SK-N-SH (cell line): ENCODE measurements at regions not wholly inside any gene's neighbourhood (a gene's known extent, or its start where the extent isn't known, plus 50 kb on each side); places are given as distances from the start of the nearest gene placed in this dataset.

Source experiments
- CTCF ChIA-PET: fragments of 300-600, 350-600 bp; formaldehyde crosslinking; extraction: SDS; loops from one replicate; lab custom pipeline; 2021; lab: Yijun Ruan, JAX
- POLR2A ChIA-PET: fragments of 350-600 bp; sonication (Branson Sonifier 250); formaldehyde crosslinking; extraction: SDS; loops from one replicate; lab custom pipeline; 2020; ENCODE audit warnings: antibody characterized with exemption, inconsistent platforms; lab: Yijun Ruan, JAX
- DNase-seq: peaks from one replicate; pipeline ENCODE4 v3.0.0; 2012
- H2AFZ ChIP-seq: fragments of 200-600 bp; sonication (generic); 2 replicates; pipeline ENCODE4 v1.8.1; 2016; ENCODE audit warnings: antibody characterized with exemption, mild to moderate bottlenecking, low read depth
- H3F3A ChIP-seq: fragments of 200-600 bp; sonication (generic); replicated peaks from 2 replicates; pipeline ENCODE3; 2016; ENCODE audit warnings: antibody characterized with exemption, mild to moderate bottlenecking; ENCODE audit not compliant: insufficient read depth
- H3K27ac ChIP-seq, 2 experiments: fragments of 200-500 bp in 1 of 2; fragments of 200-600 bp in 1 of 2; sonication (Bioruptor generic) in 1 of 2; sonication (generic), shearing (Covaris generic) in 1 of 2; 2 replicates each; pipeline versions ENCODE4 v1.5.1 to v1.6.1; 2014 to 2016; ENCODE audit warnings: low read depth in 2 of 2, inconsistent platforms in 1 of 2, low read length in 1 of 2, mild to moderate bottlenecking in 1 of 2, mixed read lengths in 1 of 2
- H3K27me3 ChIP-seq: fragments of 200-600 bp; sonication (generic), shearing (Covaris generic); 2 replicates; pipeline ENCODE4 v1.6.1; 2016; ENCODE audit warnings: mixed run types; ENCODE audit not compliant: insufficient read depth
- H3K36me3 ChIP-seq, 2 experiments: fragments of 200-500 bp in 1 of 2; fragments of 200-600 bp in 1 of 2; sonication (Bioruptor generic) in 1 of 2; sonication (generic) in 1 of 2; replicated peaks in 1 of 2; 2 replicates each; pipeline versions ENCODE3 to v1.5.1; 2014 to 2016; ENCODE audit warnings: low read length in 1 of 2, mild to moderate bottlenecking in 1 of 2; ENCODE audit not compliant: insufficient read depth in 2 of 2, control insufficient read depth in 1 of 2
- H3K4me1 ChIP-seq, 2 experiments: fragments of 200-500 bp in 1 of 2; fragments of 200-600 bp in 1 of 2; sonication (Bioruptor generic) in 1 of 2; sonication (generic), shearing (Covaris generic) in 1 of 2; 2 replicates each; pipeline versions ENCODE4 v1.5.1 to v1.6.1; 2014 to 2016; ENCODE audit warnings: low read depth in 1 of 2, low read length in 1 of 2, mixed run types in 1 of 2; ENCODE audit not compliant: insufficient read depth in 2 of 2, control insufficient read depth in 1 of 2
- H3K4me2 ChIP-seq: fragments of 200-600 bp; sonication (generic), shearing (Covaris generic); 2 replicates; pipeline ENCODE4 v1.6.1; 2017; ENCODE audit warnings: mixed run types
- H3K4me3 ChIP-seq, 2 experiments: fragments of 200-500 bp in 1 of 2; fragments of 200-600 bp in 1 of 2; sonication (Bioruptor generic) in 1 of 2; sonication (generic), shearing (Covaris generic) in 1 of 2; 2 replicates each; pipeline versions ENCODE4 v1.5.1 to v1.8.1; 2014 to 2016; ENCODE audit warnings: low read depth in 2 of 2, inconsistent platforms in 1 of 2, low read length in 1 of 2, mild to moderate bottlenecking in 1 of 2, mixed read lengths in 1 of 2, moderate library complexity in 1 of 2
- H3K79me2 ChIP-seq: fragments of 200-600 bp; sonication (generic); 2 replicates; pipeline ENCODE4 v1.8.1; 2017; ENCODE audit warnings: mild to moderate bottlenecking; ENCODE audit not compliant: insufficient read depth
- H3K9ac ChIP-seq: fragments of 200-600 bp; sonication (generic); 2 replicates; pipeline ENCODE4 v1.6.1; 2017; ENCODE audit warnings: mixed run types
- H3K9me2 ChIP-seq: fragments of 200-600 bp; sonication (generic); 2 replicates; pipeline ENCODE4 v1.6.1; 2017; ENCODE audit warnings: mixed run types
- H3K9me3 ChIP-seq: fragments of 200-600 bp; sonication (generic); 2 replicates; pipeline ENCODE4 v1.6.1; 2017; ENCODE audit warnings: mixed run types, mild to moderate bottlenecking, moderate library complexity
- H4K20me1 ChIP-seq: fragments of 200-600 bp; sonication (generic); 2 replicates; pipeline ENCODE4 v1.6.1; 2017; ENCODE audit warnings: mild to moderate bottlenecking, mixed run types; ENCODE audit not compliant: insufficient read depth
- EP300 ChIP-seq, 2 experiments: IDR thresholded peaks; 2 replicates each; pipeline versions ENCODE4 v1.4.0 to v1.6.1; 2012; ENCODE audit warnings: borderline replicate concordance in 1 of 2, low read depth in 1 of 2, low read length in 1 of 2
- FOXJ3 ChIP-seq: sonication (generic); formaldehyde crosslinking; IDR thresholded peaks from 2 replicates; pipeline ENCODE4 v1.5.1; 2020; ENCODE audit warnings: mild to moderate bottlenecking, missing genetic modification reagents
- GATA2 ChIP-seq: sonication (generic); formaldehyde crosslinking; IDR thresholded peaks from 2 replicates; pipeline ENCODE4 v1.5.0; 2020; ENCODE audit warnings: mild to moderate bottlenecking, missing genetic modification reagents
- JUND ChIP-seq: IDR thresholded peaks from 2 replicates; pipeline ENCODE4 v1.4.0; 2012
- MEF2A ChIP-seq: IDR thresholded peaks from 2 replicates; pipeline ENCODE4 v1.4.0; 2012; ENCODE audit warnings: low read depth, borderline replicate concordance
- MXI1 ChIP-seq: IDR thresholded peaks from 2 replicates; pipeline ENCODE4 v1.6.1; 2012; ENCODE audit warnings: mild to moderate bottlenecking, low read depth, low read length, improper control_type of control experiment
- NFIC ChIP-seq: IDR thresholded peaks from 2 replicates; pipeline ENCODE4 v1.4.0; 2012; ENCODE audit warnings: borderline replicate concordance
- POLR2AphosphoS5 ChIP-seq: IDR thresholded peaks from 2 replicates; pipeline ENCODE4 v1.6.1; 2012; ENCODE audit warnings: low read depth, low read length
- RAD21 ChIP-seq: IDR thresholded peaks from 2 replicates; pipeline ENCODE4 v1.6.1; 2012; ENCODE audit warnings: mild to moderate bottlenecking, low read length
- RCOR1 ChIP-seq: fragments of 150-350 bp; IDR thresholded peaks from 2 replicates; pipeline ENCODE4 v1.6.1; 2017; ENCODE audit warnings: antibody characterized with exemption, low read length
- RFX5 ChIP-seq: IDR thresholded peaks from 2 replicates; pipeline ENCODE4 v1.6.1; 2012; ENCODE audit warnings: mild to moderate bottlenecking, improper control_type of control experiment, low read length
- TCF12 ChIP-seq: IDR thresholded peaks from 2 replicates; pipeline ENCODE4 v1.4.0; 2012
- YY1 ChIP-seq: IDR thresholded peaks from 2 replicates; pipeline ENCODE4 v1.4.0; 2012; ENCODE audit warnings: low read depth, mild to moderate bottlenecking
- WGBS: methylation state at CpG from one replicate; pipeline ENCODE4 v1.1.6; 2017; ENCODE audit warnings: low lambda C conversion rate; 5-methylcytosine and 5-hydroxymethylcytosine counted together
- TF ChIP-seq, protein P1 (sequence below): fragments of 150-350 bp; IDR thresholded peaks from 2 replicates; pipeline ENCODE4 v1.6.1; 2016; ENCODE audit warnings: mild to moderate bottlenecking, low read depth, low read length
- TF ChIP-seq, protein P2 (sequence below): IDR thresholded peaks from 2 replicates; pipeline ENCODE4 v1.4.0; 2012; ENCODE audit warnings: low read depth, borderline replicate concordance
- TF ChIP-seq, protein P3 (sequence below): IDR thresholded peaks from 2 replicates; pipeline ENCODE4; 2012
- TF ChIP-seq, protein P4 (sequence below): fragments of 200-600 bp; sonication (generic); IDR thresholded peaks from 2 replicates; pipeline ENCODE4 v1.6.1; 2017; ENCODE audit warnings: antibody characterized with exemption, mild to moderate bottlenecking, moderate library complexity

DNA sequence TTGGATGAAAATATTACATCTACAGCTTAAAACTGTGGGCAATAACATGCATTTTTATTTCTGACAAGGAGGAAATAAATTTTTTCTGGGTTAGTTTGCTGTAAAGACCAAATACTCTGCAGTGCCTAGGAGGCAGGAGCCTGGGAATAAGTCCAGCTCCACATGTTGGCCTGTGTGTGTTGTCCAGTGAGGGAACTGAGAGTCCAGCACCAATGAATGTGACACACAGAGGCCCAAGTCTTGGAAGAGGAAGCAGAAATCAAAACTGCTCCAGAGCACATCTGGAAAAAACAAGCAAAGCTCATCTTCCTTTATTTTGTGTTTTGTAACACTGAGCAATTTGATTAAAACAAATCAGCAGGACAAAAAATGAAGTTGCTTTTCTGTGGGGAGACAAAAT lies 63.1 kb upstream of the KLHL14 start:
- no peak overlapping the region for H3K27ac ChIP-seq

DNA sequence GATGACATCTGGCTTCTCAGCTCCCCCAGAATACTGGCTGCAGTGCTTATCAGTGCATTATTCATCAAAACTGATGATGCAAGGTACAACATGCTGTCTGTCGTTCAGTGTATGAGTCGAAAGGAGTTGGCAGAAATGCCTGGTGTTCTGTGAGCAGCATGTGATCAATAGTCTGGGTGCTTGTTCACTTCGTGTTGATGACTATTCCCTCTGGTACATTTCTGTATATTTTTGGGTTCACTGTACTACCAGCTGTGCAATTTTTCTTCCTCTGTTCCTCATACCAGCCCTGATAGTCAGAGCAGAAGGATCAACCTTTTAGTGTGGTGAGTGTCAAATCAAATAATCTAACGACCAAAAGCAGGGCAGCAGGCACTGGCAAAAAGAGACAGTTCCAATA lies 59.0 kb upstream of the KLHL14 start:
- no peak overlapping the region for H3K4me2 ChIP-seq
- H3K36me3 ChIP-seq: no peaks in the 10 kb centered on the region
- DNase-seq: no peak
- H3K9me3 ChIP-seq: no peaks in the 10 kb centered on the region
- no peak for TF ChIP-seq FOXJ3 (CRISPR knock-in tag)
- no peak for TF ChIP-seq EP300 (IDR thresholded peaks at IDR 0.05; ENCODE audit: borderline replicate concordance in 1 of 2, low read depth in 1 of 2, low read length in 1 of 2)
- TF ChIP-seq RFX5: no peak
- TF ChIP-seq, protein P1, sequence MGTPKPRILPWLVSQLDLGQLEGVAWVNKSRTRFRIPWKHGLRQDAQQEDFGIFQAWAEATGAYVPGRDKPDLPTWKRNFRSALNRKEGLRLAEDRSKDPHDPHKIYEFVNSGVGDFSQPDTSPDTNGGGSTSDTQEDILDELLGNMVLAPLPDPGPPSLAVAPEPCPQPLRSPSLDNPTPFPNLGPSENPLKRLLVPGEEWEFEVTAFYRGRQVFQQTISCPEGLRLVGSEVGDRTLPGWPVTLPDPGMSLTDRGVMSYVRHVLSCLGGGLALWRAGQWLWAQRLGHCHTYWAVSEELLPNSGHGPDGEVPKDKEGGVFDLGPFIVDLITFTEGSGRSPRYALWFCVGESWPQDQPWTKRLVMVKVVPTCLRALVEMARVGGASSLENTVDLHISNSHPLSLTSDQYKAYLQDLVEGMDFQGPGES: no peak
- TF ChIP-seq JUND: no peak
- no peak overlapping the region for H3K27ac ChIP-seq
- no peaks in the 10 kb centered on the region for H3F3A ChIP-seq
- H3K9me2 ChIP-seq: no peaks in the 10 kb centered on the region
- H3K4me3 ChIP-seq: no peak overlapping the region
- H3K27me3 ChIP-seq: no peaks in the 10 kb centered on the region
- no peaks in the 10 kb centered on the region for H4K20me1 ChIP-seq
- no peak overlapping the region for H3K9ac ChIP-seq
- 0 out of 4 replicates have a peak, but pooled peaks cover 0 to 2% of the 10 kb centered on the region in 2 experiments for H3K4me1 ChIP-seq
- no peaks in the 10 kb centered on the region for H3K79me2 ChIP-seq
- ChIA-PET POLR2A (no interaction called here), CTCF (interaction anchor here (0.6 kb wide), 1 partner anchor 142 kb away, joined by 3 read pairs; no protein-coding TSS in a partner anchor)
- no peak overlapping the region for H2AFZ ChIP-seq
- WGBS: 6% methylated on average over 4 of the region's 4 CpGs

More for the DNA sequence above, 63.1 kb upstream of the KLHL14 start:
- TF ChIP-seq MXI1 (no peak), RAD21 (no peak), MEF2A (no peak), NFIC (no peak)
- TF ChIP-seq, protein P2, sequence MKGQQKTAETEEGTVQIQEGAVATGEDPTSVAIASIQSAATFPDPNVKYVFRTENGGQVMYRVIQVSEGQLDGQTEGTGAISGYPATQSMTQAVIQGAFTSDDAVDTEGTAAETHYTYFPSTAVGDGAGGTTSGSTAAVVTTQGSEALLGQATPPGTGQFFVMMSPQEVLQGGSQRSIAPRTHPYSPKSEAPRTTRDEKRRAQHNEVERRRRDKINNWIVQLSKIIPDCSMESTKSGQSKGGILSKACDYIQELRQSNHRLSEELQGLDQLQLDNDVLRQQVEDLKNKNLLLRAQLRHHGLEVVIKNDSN: no peak
- TF ChIP-seq, all 33 proteins: peak for 0
- Histone ChIP-seq H2AFZ (no peak overlapping the region), H3K79me2 (no peaks in the 10 kb centered on the region), H4K20me1 (no peaks in the 10 kb centered on the region), H3K9ac (no peak overlapping the region), H3K4me3 (no peak overlapping the region), H3K9me3 (no peaks in the 10 kb centered on the region), H3K36me3 (no peaks in the 10 kb centered on the region), H3K4me2 (no peak overlapping the region), H3K9me2 (no peaks in the 10 kb centered on the region), H3F3A (no peaks in the 10 kb centered on the region), H3K4me1 (peaks cover 0 to 2% of the 10 kb centered on the region in 2 experiments; a peak in 1 of 4 replicates), H3K27me3 (no peaks in the 10 kb centered on the region)
- POLR2A ChIA-PET: no interaction called here
- no peak for DNase-seq
- CTCF ChIA-PET: interaction anchor here (0.9 kb wide), 1 partner anchor 10 kb away, joined by 3 read pairs; no protein-coding TSS in a partner anchor

DNA sequence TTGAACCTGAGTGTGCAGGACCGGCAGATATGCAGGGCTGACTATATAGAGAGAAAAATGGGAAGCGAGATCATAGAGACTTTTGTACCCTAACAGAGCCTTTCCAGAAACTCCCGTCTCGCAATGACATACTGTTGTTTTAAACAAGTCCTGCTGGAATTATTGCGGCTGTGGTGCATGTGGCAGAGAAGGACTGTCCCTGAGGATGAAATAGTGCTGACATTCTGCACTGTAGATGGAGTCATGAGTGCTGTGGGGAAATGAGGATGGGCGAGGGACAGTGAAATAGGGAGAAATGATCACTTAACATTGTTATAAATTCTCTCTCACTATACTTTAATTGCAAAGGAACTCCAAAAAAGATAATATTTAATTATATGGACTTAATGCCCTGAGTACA lies 50.4 kb upstream of the KLHL14 start:
- H3K79me2 ChIP-seq: no peaks in the 10 kb centered on the region
- no peaks in the 10 kb centered on the region for H3K9me2 ChIP-seq
- no peaks in the 10 kb centered on the region for H3F3A ChIP-seq
- H4K20me1 ChIP-seq: no peaks in the 10 kb centered on the region
- CTCF ChIA-PET: no interaction called here
- H3K4me1 ChIP-seq: no peaks in the 10 kb centered on the region
- H3K4me2 ChIP-seq: no peak overlapping the region
- 40% methylated on average over 6 of the region's 6 CpGs for WGBS
- POLR2A ChIA-PET: no interaction called here
- no peaks in the 10 kb centered on the region for H3K27me3 ChIP-seq
- H3K4me3 ChIP-seq: no peak overlapping the region
- H3K9ac ChIP-seq: no peak overlapping the region
- DNase-seq: no peak
- no peak overlapping the region for H2AFZ ChIP-seq
- no peaks in the 10 kb centered on the region for H3K36me3 ChIP-seq
- H3K27ac ChIP-seq: no peak overlapping the region
- TF ChIP-seq YY1 (no peak), POLR2AphosphoS5 (no peak), RCOR1 (no peak), TCF12 (no peak), EP300 (IDR thresholded peaks at IDR 0.05; ENCODE audit: borderline replicate concordance in 1 of 2, low read depth in 1 of 2, low read length in 1 of 2) (no peak), GATA2 (CRISPR knock-in tag) (no peak)
- TF ChIP-seq, protein P2: no peak
- TF ChIP-seq, protein P3, sequence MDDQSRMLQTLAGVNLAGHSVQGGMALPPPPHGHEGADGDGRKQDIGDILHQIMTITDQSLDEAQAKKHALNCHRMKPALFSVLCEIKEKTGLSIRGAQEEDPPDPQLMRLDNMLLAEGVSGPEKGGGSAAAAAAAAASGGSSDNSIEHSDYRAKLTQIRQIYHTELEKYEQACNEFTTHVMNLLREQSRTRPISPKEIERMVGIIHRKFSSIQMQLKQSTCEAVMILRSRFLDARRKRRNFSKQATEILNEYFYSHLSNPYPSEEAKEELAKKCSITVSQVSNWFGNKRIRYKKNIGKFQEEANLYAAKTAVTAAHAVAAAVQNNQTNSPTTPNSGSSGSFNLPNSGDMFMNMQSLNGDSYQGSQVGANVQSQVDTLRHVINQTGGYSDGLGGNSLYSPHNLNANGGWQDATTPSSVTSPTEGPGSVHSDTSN: no peak
- TF ChIP-seq, protein P4, sequence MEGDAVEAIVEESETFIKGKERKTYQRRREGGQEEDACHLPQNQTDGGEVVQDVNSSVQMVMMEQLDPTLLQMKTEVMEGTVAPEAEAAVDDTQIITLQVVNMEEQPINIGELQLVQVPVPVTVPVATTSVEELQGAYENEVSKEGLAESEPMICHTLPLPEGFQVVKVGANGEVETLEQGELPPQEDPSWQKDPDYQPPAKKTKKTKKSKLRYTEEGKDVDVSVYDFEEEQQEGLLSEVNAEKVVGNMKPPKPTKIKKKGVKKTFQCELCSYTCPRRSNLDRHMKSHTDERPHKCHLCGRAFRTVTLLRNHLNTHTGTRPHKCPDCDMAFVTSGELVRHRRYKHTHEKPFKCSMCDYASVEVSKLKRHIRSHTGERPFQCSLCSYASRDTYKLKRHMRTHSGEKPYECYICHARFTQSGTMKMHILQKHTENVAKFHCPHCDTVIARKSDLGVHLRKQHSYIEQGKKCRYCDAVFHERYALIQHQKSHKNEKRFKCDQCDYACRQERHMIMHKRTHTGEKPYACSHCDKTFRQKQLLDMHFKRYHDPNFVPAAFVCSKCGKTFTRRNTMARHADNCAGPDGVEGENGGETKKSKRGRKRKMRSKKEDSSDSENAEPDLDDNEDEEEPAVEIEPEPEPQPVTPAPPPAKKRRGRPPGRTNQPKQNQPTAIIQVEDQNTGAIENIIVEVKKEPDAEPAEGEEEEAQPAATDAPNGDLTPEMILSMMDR: no peak
- H3K9me3 ChIP-seq: no peaks in the 10 kb centered on the region; the same call in 1 of the 2 replicates
